Fibroblast of pulmonary artery (primary cell): ENCODE measurements at regions not wholly inside any gene's neighbourhood (a gene's known extent, or its start where the extent isn't known, plus 50 kb on each side); places are given as distances from the start of the nearest gene placed in this dataset.

Source experiments
- DNase-seq: peaks from one replicate; pipeline ENCODE4 v3.0.0-alpha.2; 2010; ENCODE audit warnings: low read depth
- H3K4me3 ChIP-seq: replicated peaks from 2 replicates; pipeline ENCODE4 v1.5.1; 2011; ENCODE audit warnings: low read depth, mild to moderate bottlenecking, control low read depth, low read length, moderate library complexity
- CTCF ChIP-seq: IDR thresholded peaks from 2 replicates; pipeline ENCODE4 v1.5.1; 2011; ENCODE audit warnings: mild to moderate bottlenecking, control low read depth, low read length, inconsistent platforms; ENCODE audit errors: missing control alignments

- TF ChIP-seq CTCF: no peak
- no peak overlapping the region for H3K4me3 ChIP-seq
- no peak for DNase-seq
Observed at GRCh38 chr7:155998328-155998691, 186.0 kb upstream of the SHH start.

GRCh38 chr7:155997431-155998327, 185.4 kb upstream of the SHH start:
- no peak for TF ChIP-seq CTCF
- DNase-seq: no peak
- H3K4me3 ChIP-seq: no peak overlapping the region

GRCh38 chr7:155996718-155997280, 184.5 kb upstream of the SHH start:
- no peak for DNase-seq
- H3K4me3 ChIP-seq: no peak overlapping the region
- TF ChIP-seq CTCF: no peak

GRCh38 chr7:155995183-155995612, 182.9 kb upstream of the SHH start:
- no peak for TF ChIP-seq CTCF
- H3K4me3 ChIP-seq: no peak overlapping the region
- DNase-seq: no peak

- no peak for DNase-seq
- H3K4me3 ChIP-seq: no peak overlapping the region
- no peak for TF ChIP-seq CTCF
Observed at GRCh38 chr7:155994279-155994811, 182.1 kb upstream of the SHH start.

- H3K4me3 ChIP-seq: no peak overlapping the region
- no peak for DNase-seq
- TF ChIP-seq CTCF: no peak
Observed at GRCh38 chr7:155993420-155994278, 181.4 kb upstream of the SHH start.
